Fibroblast of pulmonary artery (primary cell): ENCODE measurements at regions not wholly inside any gene's neighbourhood (a gene's known extent, or its start where the extent isn't known, plus 50 kb on each side); places are given as distances from the start of the nearest gene placed in this dataset.

ENCODE experiments used
- DNase-seq: peaks from one replicate; pipeline ENCODE4 v3.0.0-alpha.2; 2010; ENCODE audit warnings: low read depth
- H3K4me3 ChIP-seq: replicated peaks from 2 replicates; pipeline ENCODE4 v1.5.1; 2011; ENCODE audit warnings: low read depth, mild to moderate bottlenecking, control low read depth, low read length, moderate library complexity
- CTCF ChIP-seq: IDR thresholded peaks from 2 replicates; pipeline ENCODE4 v1.5.1; 2011; ENCODE audit warnings: mild to moderate bottlenecking, control low read depth, low read length, inconsistent platforms; ENCODE audit errors: missing control alignments

GRCh38 chr7:80057488-80057887 is 77.1 kb upstream of the GNAI1 start:
- DNase-seq, result no peak
- no peak for TF ChIP-seq CTCF
- no peak overlapping the region for H3K4me3 ChIP-seq

GRCh38 chr7:80054356-80054755 is 80.3 kb upstream of the GNAI1 start:
- TF ChIP-seq CTCF, result no peak
- no peak overlapping the region for H3K4me3 ChIP-seq
- DNase-seq, result peak; percentile 44

GRCh38 chr7:80053124-80053523 is 81.5 kb upstream of the GNAI1 start:
- TF ChIP-seq CTCF, result no peak
- DNase-seq, result no peak
- H3K4me3 ChIP-seq, result no peak overlapping the region

- H3K4me3 ChIP-seq, result no peak overlapping the region
- peak; percentile 35 for DNase-seq
- peak; percentile 45 for TF ChIP-seq CTCF
These were observed 86.7 kb upstream of the GNAI1 start for GRCh38 chr7:80047856-80048459.

GRCh38 chr7:80047032-80047431 is 87.6 kb upstream of the GNAI1 start:
- no peak for DNase-seq
- no peak overlapping the region for H3K4me3 ChIP-seq
- TF ChIP-seq CTCF, result no peak

- DNase-seq, result no peak
- TF ChIP-seq CTCF, result no peak
These were observed 89.8 kb upstream of the GNAI1 start for GRCh38 chr7:80044796-80045195.

GRCh38 chr7:80040752-80041151 is 93.9 kb upstream of the GNAI1 start:
- no peak for TF ChIP-seq CTCF
- DNase-seq, result no peak
- H3K4me3 ChIP-seq, result no peak overlapping the region

More at GRCh38 chr7:80044796-80045195, 89.8 kb upstream of the GNAI1 start:
- no peak overlapping the region for H3K4me3 ChIP-seq
